Keratinocyte (primary cell): ENCODE measurements at regions not wholly inside any gene's neighbourhood (a gene's known extent, or its start where the extent isn't known, plus 50 kb on each side); places are given as distances from the start of the nearest gene placed in this dataset.

Source experiments
- DNase-seq: peaks from one replicate; pipeline ENCODE4 v3.0.0-alpha.2; 2011; ENCODE audit warnings: low read depth, missing footprints, low spot score
- FAIRE-seq: peaks from 2 replicates; lab custom pipeline; 2011; peaks lifted over from hg19 to GRCh38; lab: Jason Lieb, UNC
- H2AFZ ChIP-seq: 2 replicates; pipeline ENCODE4 v1.6.0; 2012; ENCODE audit warnings: low read length, control low read depth, inconsistent platforms; ENCODE audit not compliant: control insufficient read depth
- H3K27ac ChIP-seq: 2 replicates; pipeline ENCODE4 v1.5.1; 2011; ENCODE audit warnings: low read length; ENCODE audit not compliant: control insufficient read depth, insufficient read depth
- H3K27me3 ChIP-seq: 3 replicates; pipeline ENCODE4 v1.6.0; 2011; ENCODE audit warnings: low read length; ENCODE audit not compliant: control insufficient read depth, insufficient read depth; ENCODE audit errors: extremely low read depth
- H3K36me3 ChIP-seq, 2 experiments: 2 replicates in 1 of 2; 3 replicates in 1 of 2; pipeline ENCODE4 v1.5.1; 2011; ENCODE audit warnings: low read length in 2 of 2, mild to moderate bottlenecking in 1 of 2; ENCODE audit not compliant: control insufficient read depth in 2 of 2, insufficient read depth in 2 of 2; ENCODE audit errors: extremely low read depth in 1 of 2
- H3K4me1 ChIP-seq: 3 replicates; pipeline ENCODE4 v1.5.1; 2011; ENCODE audit warnings: low read length; ENCODE audit not compliant: control insufficient read depth, insufficient read depth; ENCODE audit errors: extremely low read depth
- H3K4me2 ChIP-seq: 3 replicates; pipeline ENCODE4 v1.6.0; 2011; ENCODE audit warnings: low read depth, low read length; ENCODE audit not compliant: control insufficient read depth, insufficient read depth; ENCODE audit errors: extremely low read depth
- H3K4me3 ChIP-seq, 3 experiments: fragments of 200-600 bp in 1 of 3; sonication (generic) in 1 of 3; 2 replicates in 2 of 3; 3 replicates in 1 of 3; pipeline ENCODE4 v1.5.1; 2011 to 2016; ENCODE audit warnings: low read length in 3 of 3, mild to moderate bottlenecking in 3 of 3, control low read depth in 2 of 3, inconsistent platforms in 1 of 3, low read depth in 1 of 3, mixed read lengths in 1 of 3, mixed run types in 1 of 3, moderate library complexity in 1 of 3; ENCODE audit not compliant: control insufficient read depth in 2 of 3, insufficient read depth in 2 of 3; ENCODE audit errors: extremely low read depth in 1 of 3
- H3K79me2 ChIP-seq: 2 replicates; pipeline ENCODE4 v1.6.0; 2012; ENCODE audit warnings: low read length; ENCODE audit not compliant: control insufficient read depth, insufficient read depth
- H3K9ac ChIP-seq: 3 replicates; pipeline ENCODE4 v1.6.0; 2011; ENCODE audit warnings: low read length; ENCODE audit not compliant: control insufficient read depth, insufficient read depth; ENCODE audit errors: extremely low read depth
- H3K9me1 ChIP-seq: 3 replicates; pipeline ENCODE4 v1.6.0; 2011; ENCODE audit warnings: low read length; ENCODE audit not compliant: control insufficient read depth, insufficient read depth; ENCODE audit errors: extremely low read depth
- H3K9me3 ChIP-seq: 2 replicates; pipeline ENCODE4 v1.5.1; 2012; ENCODE audit warnings: low read depth, low read length; ENCODE audit not compliant: control insufficient read depth
- H4K20me1 ChIP-seq: 3 replicates; pipeline ENCODE4 v1.6.0; 2011; ENCODE audit warnings: low read length; ENCODE audit not compliant: control insufficient read depth, insufficient read depth; ENCODE audit errors: extremely low read depth
- EZH2 ChIP-seq: IDR thresholded peaks from one replicate; pipeline ENCODE4 v1.6.1; 2012; ENCODE audit warnings: inconsistent platforms, mild to moderate bottlenecking, low read length, moderate library complexity
- dilution Hi-C: fragments of 300-500 bp; cut with MboI; formaldehyde crosslinking; loops from one replicate; pipeline ENCODE4 v1.7.0; 2020; ENCODE audit warnings: low sequenced_read_pairs; ENCODE audit not compliant: extremely low pct_ligation_motif_present
- TF ChIP-seq, protein P1 (sequence below), 3 experiments: IDR thresholded peaks in 1 of 3; conservative IDR thresholded peaks in 1 of 3; optimal IDR thresholded peaks in 1 of 3; 2 replicates in 2 of 3; 3 replicates in 1 of 3; pipeline versions ENCODE3 to v1.5.1; 2011; ENCODE audit warnings: low read length in 3 of 3, mild to moderate bottlenecking in 3 of 3, moderate library complexity in 2 of 3, control low read depth in 1 of 3, inconsistent platforms in 1 of 3; ENCODE audit not compliant: insufficient read depth in 2 of 3; ENCODE audit errors: extremely low read depth in 1 of 3

DNA sequence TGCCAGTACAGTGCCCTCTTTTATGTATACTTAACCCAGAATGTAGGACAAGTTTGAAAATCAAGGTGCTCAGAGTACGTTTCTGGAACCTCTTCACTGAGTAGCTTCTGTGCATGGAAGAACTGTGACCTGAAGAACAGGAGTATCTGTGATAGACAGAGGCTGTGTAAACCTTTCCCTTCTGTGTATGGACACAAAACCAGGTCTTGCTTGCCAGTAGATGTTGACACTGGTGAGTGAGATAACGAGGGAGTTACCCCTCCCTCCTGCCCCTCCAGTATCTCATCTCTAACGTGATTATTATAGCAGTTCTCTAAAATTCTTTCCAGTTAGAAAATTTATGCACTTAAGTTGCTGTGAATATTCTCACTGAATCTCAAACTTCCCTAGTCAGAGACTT, 170.8 kb downstream of the RPL10L start:
- H3K9ac ChIP-seq: no peak overlapping the region
- dilution Hi-C loops: no loop called here
- no peak for DNase-seq
- H3K79me2 ChIP-seq: no peaks in the 10 kb centered on the region
- H3K4me2 ChIP-seq: no peak overlapping the region
- no peaks in the 10 kb centered on the region for H4K20me1 ChIP-seq
- no peaks in the 10 kb centered on the region for H3K9me1 ChIP-seq
- H3K27me3 ChIP-seq: no peaks in the 10 kb centered on the region
- no peak for FAIRE-seq
- H3K27ac ChIP-seq: no peak overlapping the region
- H2AFZ ChIP-seq: no peak overlapping the region
- H3K4me1 ChIP-seq: no peaks in the 10 kb centered on the region
- no peaks in the 10 kb centered on the region for H3K9me3 ChIP-seq
- no peaks in the 10 kb centered on the region for H3K36me3 ChIP-seq
- TF ChIP-seq EZH2: no peak
- TF ChIP-seq, protein P1, sequence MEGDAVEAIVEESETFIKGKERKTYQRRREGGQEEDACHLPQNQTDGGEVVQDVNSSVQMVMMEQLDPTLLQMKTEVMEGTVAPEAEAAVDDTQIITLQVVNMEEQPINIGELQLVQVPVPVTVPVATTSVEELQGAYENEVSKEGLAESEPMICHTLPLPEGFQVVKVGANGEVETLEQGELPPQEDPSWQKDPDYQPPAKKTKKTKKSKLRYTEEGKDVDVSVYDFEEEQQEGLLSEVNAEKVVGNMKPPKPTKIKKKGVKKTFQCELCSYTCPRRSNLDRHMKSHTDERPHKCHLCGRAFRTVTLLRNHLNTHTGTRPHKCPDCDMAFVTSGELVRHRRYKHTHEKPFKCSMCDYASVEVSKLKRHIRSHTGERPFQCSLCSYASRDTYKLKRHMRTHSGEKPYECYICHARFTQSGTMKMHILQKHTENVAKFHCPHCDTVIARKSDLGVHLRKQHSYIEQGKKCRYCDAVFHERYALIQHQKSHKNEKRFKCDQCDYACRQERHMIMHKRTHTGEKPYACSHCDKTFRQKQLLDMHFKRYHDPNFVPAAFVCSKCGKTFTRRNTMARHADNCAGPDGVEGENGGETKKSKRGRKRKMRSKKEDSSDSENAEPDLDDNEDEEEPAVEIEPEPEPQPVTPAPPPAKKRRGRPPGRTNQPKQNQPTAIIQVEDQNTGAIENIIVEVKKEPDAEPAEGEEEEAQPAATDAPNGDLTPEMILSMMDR (optimal IDR thresholded peaks at IDR 0.05 in 1 of 3, IDR thresholded peaks at IDR 0.05 in 1 of 3, conservative IDR thresholded peaks at IDR 0.05 in 1 of 3; ENCODE audit: extremely low read depth in 1 of 3, insufficient read depth in 2 of 3, low read length in 3 of 3): no peak
- no peak overlapping the region for H3K4me3 ChIP-seq

DNA sequence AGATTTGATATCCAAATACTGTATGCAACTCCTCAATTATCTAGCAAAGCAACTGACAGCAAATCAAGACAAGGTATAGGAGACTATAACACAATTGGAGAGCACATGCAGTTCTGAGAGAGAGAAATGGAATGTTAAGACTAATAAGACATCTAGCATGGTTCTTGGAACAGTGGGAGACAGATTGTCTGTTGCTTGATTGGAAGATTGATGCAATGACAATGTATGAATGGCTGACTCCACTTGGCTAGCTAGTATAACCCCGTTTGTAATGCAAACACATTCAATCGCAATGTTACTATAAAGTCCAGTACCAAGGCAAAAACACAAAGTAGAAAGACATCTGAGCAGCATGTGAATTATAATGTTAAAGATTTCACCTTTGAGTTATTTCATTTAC, 179.3 kb downstream of the RPL10L start:
- Histone ChIP-seq H3K79me2 (no peaks in the 10 kb centered on the region), H3K27ac (no peak overlapping the region), H3K36me3 (no peaks in the 10 kb centered on the region), H3K9me1 (no peaks in the 10 kb centered on the region), H3K27me3 (no peaks in the 10 kb centered on the region), H2AFZ (no peak overlapping the region), H3K9ac (no peak overlapping the region), H3K4me3 (no peak overlapping the region), H4K20me1 (no peaks in the 10 kb centered on the region), H3K4me2 (no peak overlapping the region), H3K9me3 (no peaks in the 10 kb centered on the region), H3K4me1 (no peaks in the 10 kb centered on the region)
- TF ChIP-seq, protein P1 (optimal IDR thresholded peaks at IDR 0.05 in 1 of 3, IDR thresholded peaks at IDR 0.05 in 1 of 3, conservative IDR thresholded peaks at IDR 0.05 in 1 of 3; ENCODE audit: extremely low read depth in 1 of 3, insufficient read depth in 2 of 3, low read length in 3 of 3): no peak
- TF ChIP-seq EZH2: no peak
- dilution Hi-C loops: no loop called here
- DNase-seq (no peak), FAIRE-seq (no peak)
